ENCODE measurements at regions not wholly inside any gene's neighbourhood (a gene's known extent, or its start where the extent isn't known, plus 50 kb on each side); places are given as distances from the start of the nearest gene placed in this dataset.

DNA sequence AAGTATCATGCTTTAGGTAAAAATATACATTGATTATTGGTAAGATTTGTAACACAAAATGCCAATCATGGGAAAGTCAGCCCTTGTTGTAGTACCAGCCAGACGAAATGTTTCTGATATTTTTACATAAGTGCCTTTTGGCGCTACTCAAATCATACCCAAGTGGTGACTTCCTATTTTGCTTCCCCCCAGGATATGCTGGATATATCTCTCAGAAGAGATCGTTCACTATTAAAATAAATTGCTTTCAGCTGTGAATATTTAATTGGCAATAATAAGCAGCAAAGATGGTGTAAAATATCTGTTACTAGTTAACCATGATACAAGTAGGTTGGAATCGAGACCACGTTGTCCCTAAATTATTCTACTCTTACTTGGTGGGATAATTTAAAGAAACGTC is 909.2 kb upstream of the LRRN3 start:
- Histone ChIP-seq H3K9me3 (replicated peaks; ENCODE audit: control insufficient read depth, insufficient read depth, low read length) (no peaks in the 10 kb centered on the region), H3K79me2 (ENCODE audit: control insufficient read depth, insufficient read depth, low read length) (no peaks in the 10 kb centered on the region), H3K4me1 (ENCODE audit: control insufficient read depth, insufficient read depth, low read length) (no peaks in the 10 kb centered on the region), H3K36me3 (ENCODE audit: control insufficient read depth in 2 of 2, insufficient read depth in 2 of 2, low read length in 1 of 2) (no peaks in the 10 kb centered on the region), H4K20me1 (ENCODE audit: control insufficient read depth, insufficient read depth) (no peaks in the 10 kb centered on the region), H3K4me3 (no peak overlapping the region), H3K27ac (ENCODE audit: control insufficient read depth, insufficient read depth) (no peak overlapping the region), H2AFZ (ENCODE audit: control insufficient read depth, low read depth, low read length) (no peak overlapping the region), H3K9ac (ENCODE audit: control insufficient read depth, insufficient read depth, low read length) (no peak overlapping the region), H3K4me2 (ENCODE audit: control insufficient read depth, insufficient read depth) (no peak overlapping the region), H3K27me3 (replicated peaks in 1 of 2; ENCODE audit: control insufficient read depth in 2 of 2, insufficient read depth in 2 of 2, low read length in 1 of 2) (no peaks in the 10 kb centered on the region)
- TF ChIP-seq POU2F2 (IDR thresholded peaks at IDR 0.05; ENCODE audit: borderline replicate concordance, low read depth, low read length) (no peak), TARDBP (IDR thresholded peaks at IDR 0.05; ENCODE audit: borderline replicate concordance) (no peak)
- ATAC-seq (no peak), DNase-seq (ENCODE audit: low read depth, low spot score) (no peak), FAIRE-seq (no peak)
- in situ Hi-C loops (cut with MboI): no loop called here
- WGBS (ENCODE audit: insufficient coverage, insufficient replicate concordance, low lambda C conversion rate, missing lambda C conversion rate): 17% methylated on average over 6 of the region's 6 CpGs
- no TSS peak for BruUV-seq (replicated peaks)
- ChIA-PET CTCF (interaction anchor here (1.4 kb wide), 1 partner anchor 11 kb away, joined by 4 read pairs; no protein-coding TSS in a partner anchor), SMC1A (ENCODE audit: uncharacterized antibody, unreplicated experiment) (no interaction called here), POLR2A (no interaction called here), RAD21 (ENCODE audit: unreplicated experiment) (no interaction called here)
- intact Hi-C loops (cut with micrococcal nuclease; ENCODE audit: unreplicated experiment): no loop called here

- Histone ChIP-seq H3K27ac (ENCODE audit: control insufficient read depth, insufficient read depth) (no peak overlapping the region), H3K4me3 (no peak overlapping the region), H2AFZ (ENCODE audit: control insufficient read depth, low read depth, low read length) (no peak overlapping the region), H3K79me2 (ENCODE audit: control insufficient read depth, insufficient read depth, low read length) (no peaks in the 10 kb centered on the region), H3K4me2 (ENCODE audit: control insufficient read depth, insufficient read depth) (no peak overlapping the region), H3K4me1 (ENCODE audit: control insufficient read depth, insufficient read depth, low read length) (no peaks in the 10 kb centered on the region), H3K27me3 (replicated peaks in 1 of 2; ENCODE audit: control insufficient read depth in 2 of 2, insufficient read depth in 2 of 2, low read length in 1 of 2) (no peaks in the 10 kb centered on the region), H4K20me1 (ENCODE audit: control insufficient read depth, insufficient read depth) (no peaks in the 10 kb centered on the region), H3K36me3 (ENCODE audit: control insufficient read depth in 2 of 2, insufficient read depth in 2 of 2, low read length in 1 of 2) (no peaks in the 10 kb centered on the region), H3K9me3 (replicated peaks; ENCODE audit: control insufficient read depth, insufficient read depth, low read length) (no peaks in the 10 kb centered on the region), H3K9ac (ENCODE audit: control insufficient read depth, insufficient read depth, low read length) (no peak overlapping the region)
- SMC1A ChIA-PET (ENCODE audit: uncharacterized antibody, unreplicated experiment): interaction anchor here (1.0 kb wide), 1 partner anchor 11 kb away, joined by 3 read pairs; no protein-coding TSS in a partner anchor
- POLR2A ChIA-PET: no interaction called here
- FAIRE-seq: no peak
- RAD21 ChIA-PET (ENCODE audit: unreplicated experiment): no interaction called here
- in situ Hi-C loops (cut with MboI): no loop called here
- 74% methylated on average over 2 of the region's 2 CpGs for WGBS (ENCODE audit: insufficient coverage, insufficient replicate concordance, low lambda C conversion rate, missing lambda C conversion rate)
- CTCF ChIA-PET: no interaction called here
- no peak for ATAC-seq
- intact Hi-C loops (cut with micrococcal nuclease; ENCODE audit: unreplicated experiment): no loop called here
- BruUV-seq (replicated peaks): no TSS peak
- no peak for DNase-seq (ENCODE audit: low read depth, low spot score)
- TF ChIP-seq TCF12 (IDR thresholded peaks at IDR 0.05; ENCODE audit: low read depth, low read length) (no peak), JUNB (IDR thresholded peaks at IDR 0.05) (no peak), MTA3 (IDR thresholded peaks at IDR 0.05; ENCODE audit: borderline replicate concordance, low read length) (no peak), ETV6 (conservative IDR thresholded peaks at IDR 0.05 in 1 of 2, IDR thresholded peaks at IDR 0.05 in 1 of 2; ENCODE audit: borderline replicate concordance in 1 of 2, low read depth in 1 of 2) (no peak), ATF3 (IDR thresholded peaks at IDR 0.05; ENCODE audit: borderline replicate concordance, extremely low read depth, low read depth, low read length) (no peak), FOXM1 (IDR thresholded peaks at IDR 0.05; ENCODE audit: low read depth, low read length) (no peak)
Measured at GRCh38 chr7:110186334-110186733, 904.6 kb upstream of the LRRN3 start.
